Activated T-cell treated with anti-CD3 and anti-CD28 coated beads for 48 hours (primary cell): ENCODE measurements at regions not wholly inside any gene's neighbourhood (a gene's known extent, or its start where the extent isn't known, plus 50 kb on each side); places are given as distances from the start of the nearest gene placed in this dataset.
"Not testable (repeated sequence)": the region's sequence is repeated elsewhere in the genome, so short reads cannot be mapped to it uniquely, and the experiment has no call there.

ENCODE experiments used
- DNase-seq: peaks from one replicate; pipeline ENCODE4 v3.0.0-alpha.2; 2020; ENCODE audit warnings: low read depth

- no peak for DNase-seq
These were observed 268.2 kb downstream of the SH3GL2 start for GRCh38 chr9:17846948-17847655.

- DNase-seq, result no peak
These were observed 269.0 kb downstream of the SH3GL2 start for GRCh38 chr9:17847908-17848307.

- no peak for DNase-seq
These were observed 273.2 kb downstream of the SH3GL2 start for GRCh38 chr9:17852108-17852507.

- DNase-seq, result no peak
These were observed 275.6 kb downstream of the SH3GL2 start for GRCh38 chr9:17854487-17854886.

- no peak for DNase-seq
These were observed 278.1 kb downstream of the SH3GL2 start for GRCh38 chr9:17856995-17857394.

GRCh38 chr9:17859228-17859627, 280.4 kb downstream of the SH3GL2 start:
- no peak for DNase-seq

GRCh38 chr9:17859987-17860386, 281.1 kb downstream of the SH3GL2 start:
- DNase-seq, result no peak

- DNase-seq, result no peak
These were observed 283.2 kb downstream of the SH3GL2 start for GRCh38 chr9:17862101-17862500.

GRCh38 chr9:17862629-17863028, 283.8 kb downstream of the SH3GL2 start:
- DNase-seq, result no peak

- no peak for DNase-seq
These were observed 284.5 kb downstream of the SH3GL2 start for GRCh38 chr9:17863213-17863883.

GRCh38 chr9:17863924-17864323, 285.1 kb downstream of the SH3GL2 start:
- no peak for DNase-seq

- no peak for DNase-seq
These were observed 286.1 kb downstream of the SH3GL2 start for GRCh38 chr9:17864951-17865350.

- DNase-seq, result no peak
These were observed 287.0 kb downstream of the SH3GL2 start for GRCh38 chr9:17865881-17866280.

GRCh38 chr9:17870722-17871121, 291.9 kb downstream of the SH3GL2 start:
- DNase-seq, result no peak

- DNase-seq, result no peak
These were observed 292.5 kb downstream of the SH3GL2 start for GRCh38 chr9:17871213-17871890.

- DNase-seq, result no peak
These were observed 297.0 kb downstream of the SH3GL2 start for GRCh38 chr9:17875886-17876285.

GRCh38 chr9:17876687-17877086, 297.8 kb downstream of the SH3GL2 start:
- no peak for DNase-seq

- no peak for DNase-seq
These were observed 300.0 kb downstream of the SH3GL2 start for GRCh38 chr9:17878810-17879370.

- DNase-seq, result no peak
These were observed 302.5 kb downstream of the SH3GL2 start for GRCh38 chr9:17881371-17881770.

- DNase-seq, result no peak
These were observed 304.1 kb downstream of the SH3GL2 start for GRCh38 chr9:17882688-17883594.

- no peak for DNase-seq
These were observed 309.2 kb downstream of the SH3GL2 start for GRCh38 chr9:17888066-17888465.

GRCh38 chr9:17888964-17889363, 310.1 kb downstream of the SH3GL2 start:
- not testable (repeated sequence) for DNase-seq
